ENCODE measurements at regions not wholly inside any gene's neighbourhood (a gene's known extent, or its start where the extent isn't known, plus 50 kb on each side); places are given as distances from the start of the nearest gene placed in this dataset.
A peak's percentile ranks its signal among the peaks of the same experiment; 100 is the strongest.
"Not testable (repeated sequence)": the region's sequence is repeated elsewhere in the genome, so short reads cannot be mapped to it uniquely, and the experiment has no call there.

GRCh38 chr3:197411899-197412298 is 113.5 kb upstream of the DLG1 start:
- not testable (repeated sequence) for H3K4me3 ChIP-seq (ENCODE audit: low read depth, low read length); H3K4me1 ChIP-seq (ENCODE audit: control insufficient read depth, insufficient read depth, low read length); H3K27ac ChIP-seq (ENCODE audit: low read depth, low read length); DNase-seq (ENCODE audit: low read depth in 4 of 6, low spot score in 6 of 6); H3K27me3 ChIP-seq (ENCODE audit: control insufficient read depth, insufficient read depth, low read length); H3K9me3 ChIP-seq (ENCODE audit: control insufficient read depth, insufficient read depth, low read length); H3K36me3 ChIP-seq (ENCODE audit: control insufficient read depth, insufficient read depth, low read length)
- no CpG with 5 or more reads among the region's 2 CpGs for WGBS (ENCODE audit: insufficient coverage)

- WGBS (ENCODE audit: insufficient coverage) = 100% methylated on average over 2 of the region's 11 CpGs
- not testable (repeated sequence) for H3K4me1 ChIP-seq (ENCODE audit: control insufficient read depth, insufficient read depth, low read length); H3K27me3 ChIP-seq (ENCODE audit: control insufficient read depth, insufficient read depth, low read length); H3K36me3 ChIP-seq (ENCODE audit: control insufficient read depth, insufficient read depth, low read length); H3K27ac ChIP-seq (ENCODE audit: low read depth, low read length); H3K9me3 ChIP-seq (ENCODE audit: control insufficient read depth, insufficient read depth, low read length); H3K4me3 ChIP-seq (ENCODE audit: low read depth, low read length); DNase-seq (ENCODE audit: low read depth in 4 of 6, low spot score in 6 of 6)
Measured at GRCh38 chr3:197410170-197410569, 111.8 kb upstream of the DLG1 start.

GRCh38 chr3:197408177-197408957 is 110.0 kb upstream of the DLG1 start:
- Histone ChIP-seq H3K27ac (ENCODE audit: low read depth, low read length) (no peak overlapping the region), H3K36me3 (ENCODE audit: control insufficient read depth, insufficient read depth, low read length) (no peaks in the 10 kb centered on the region), H3K27me3 (ENCODE audit: control insufficient read depth, insufficient read depth, low read length) (no peaks in the 10 kb centered on the region), H3K9me3 (ENCODE audit: control insufficient read depth, insufficient read depth, low read length) (no peaks in the 10 kb centered on the region), H3K4me3 (ENCODE audit: low read depth, low read length) (no peak overlapping the region), H3K4me1 (ENCODE audit: control insufficient read depth, insufficient read depth, low read length) (peaks cover 4% of the 10 kb centered on the region)
- DNase-seq (ENCODE audit: low read depth in 4 of 6, low spot score in 6 of 6) = no peak
- 72% methylated on average over 3 of the region's 9 CpGs for WGBS (ENCODE audit: insufficient coverage)

- peaks cover 4% of the 10 kb centered on the region for H3K4me1 ChIP-seq (ENCODE audit: control insufficient read depth, insufficient read depth, low read length)
- no peaks in the 10 kb centered on the region for H3K36me3 ChIP-seq (ENCODE audit: control insufficient read depth, insufficient read depth, low read length)
- 67% methylated on average over 1 of the region's 3 CpGs for WGBS (ENCODE audit: insufficient coverage)
- no peak overlapping the region for H3K4me3 ChIP-seq (ENCODE audit: low read depth, low read length)
- H3K27me3 ChIP-seq (ENCODE audit: control insufficient read depth, insufficient read depth, low read length) = no peaks in the 10 kb centered on the region
- no peak for DNase-seq (ENCODE audit: low read depth in 4 of 6, low spot score in 6 of 6)
- H3K9me3 ChIP-seq (ENCODE audit: control insufficient read depth, insufficient read depth, low read length) = no peaks in the 10 kb centered on the region
- no peak overlapping the region for H3K27ac ChIP-seq (ENCODE audit: low read depth, low read length)
Measured at GRCh38 chr3:197407526-197407925, 109.1 kb upstream of the DLG1 start.

GRCh38 chr3:197407053-197407452 is 108.6 kb upstream of the DLG1 start:
- Histone ChIP-seq H3K4me1 (ENCODE audit: control insufficient read depth, insufficient read depth, low read length) (peaks cover 4% of the 10 kb centered on the region), H3K27me3 (ENCODE audit: control insufficient read depth, insufficient read depth, low read length) (no peaks in the 10 kb centered on the region), H3K4me3 (ENCODE audit: low read depth, low read length) (no peak overlapping the region), H3K9me3 (ENCODE audit: control insufficient read depth, insufficient read depth, low read length) (no peaks in the 10 kb centered on the region), H3K27ac (ENCODE audit: low read depth, low read length) (no peak overlapping the region), H3K36me3 (ENCODE audit: control insufficient read depth, insufficient read depth, low read length) (no peaks in the 10 kb centered on the region)
- 95% methylated on average over 13 of the region's 15 CpGs for WGBS (ENCODE audit: insufficient coverage)
- DNase-seq (ENCODE audit: low read depth in 4 of 6, low spot score in 6 of 6) = no peak

GRCh38 chr3:197406266-197406665 is 107.9 kb upstream of the DLG1 start:
- Histone ChIP-seq H3K4me3 (ENCODE audit: low read depth, low read length) (no peak overlapping the region), H3K36me3 (ENCODE audit: control insufficient read depth, insufficient read depth, low read length) (no peaks in the 10 kb centered on the region), H3K9me3 (ENCODE audit: control insufficient read depth, insufficient read depth, low read length) (no peaks in the 10 kb centered on the region), H3K27me3 (ENCODE audit: control insufficient read depth, insufficient read depth, low read length) (no peaks in the 10 kb centered on the region), H3K27ac (ENCODE audit: low read depth, low read length) (no peak overlapping the region), H3K4me1 (ENCODE audit: control insufficient read depth, insufficient read depth, low read length) (peaks cover 4% of the 10 kb centered on the region)
- DNase-seq (ENCODE audit: low read depth in 4 of 6, low spot score in 6 of 6) = peak in 2 of 6 donors; percentile 64 to 79
- WGBS (ENCODE audit: insufficient coverage) = 41% methylated on average over 2 of the region's 7 CpGs

- Histone ChIP-seq H3K4me3 (ENCODE audit: low read depth, low read length) (no peak overlapping the region), H3K27me3 (ENCODE audit: control insufficient read depth, insufficient read depth, low read length) (no peaks in the 10 kb centered on the region), H3K36me3 (ENCODE audit: control insufficient read depth, insufficient read depth, low read length) (no peaks in the 10 kb centered on the region), H3K27ac (ENCODE audit: low read depth, low read length) (no peak overlapping the region), H3K9me3 (ENCODE audit: control insufficient read depth, insufficient read depth, low read length) (no peaks in the 10 kb centered on the region), H3K4me1 (ENCODE audit: control insufficient read depth, insufficient read depth, low read length) (peaks cover 4% of the 10 kb centered on the region)
- WGBS (ENCODE audit: insufficient coverage) = 86% methylated on average over 3 of the region's 7 CpGs
- peak in 1 of 6 donors; percentile 49 for DNase-seq (ENCODE audit: low read depth in 4 of 6, low spot score in 6 of 6)
Measured at GRCh38 chr3:197404754-197405153, 106.3 kb upstream of the DLG1 start.

- no peak for DNase-seq (ENCODE audit: low read depth in 4 of 6, low spot score in 6 of 6)
- WGBS (ENCODE audit: insufficient coverage) = 94% methylated on average over 12 of the region's 12 CpGs
- Histone ChIP-seq H3K27ac (ENCODE audit: low read depth, low read length) (no peak overlapping the region), H3K36me3 (ENCODE audit: control insufficient read depth, insufficient read depth, low read length) (no peaks in the 10 kb centered on the region), H3K27me3 (ENCODE audit: control insufficient read depth, insufficient read depth, low read length) (no peaks in the 10 kb centered on the region), H3K9me3 (ENCODE audit: control insufficient read depth, insufficient read depth, low read length) (no peaks in the 10 kb centered on the region), H3K4me3 (ENCODE audit: low read depth, low read length) (no peak overlapping the region), H3K4me1 (ENCODE audit: control insufficient read depth, insufficient read depth, low read length) (peaks cover 4% of the 10 kb centered on the region)
Measured at GRCh38 chr3:197404030-197404429, 105.6 kb upstream of the DLG1 start.

GRCh38 chr3:197402401-197402800 is 104.0 kb upstream of the DLG1 start:
- H3K4me3 ChIP-seq (ENCODE audit: low read depth, low read length); DNase-seq (ENCODE audit: low read depth in 4 of 6, low spot score in 6 of 6); H3K36me3 ChIP-seq (ENCODE audit: control insufficient read depth, insufficient read depth, low read length); H3K27me3 ChIP-seq (ENCODE audit: control insufficient read depth, insufficient read depth, low read length); H3K27ac ChIP-seq (ENCODE audit: low read depth, low read length); H3K4me1 ChIP-seq (ENCODE audit: control insufficient read depth, insufficient read depth, low read length); H3K9me3 ChIP-seq (ENCODE audit: control insufficient read depth, insufficient read depth, low read length): not testable (repeated sequence)
- 96% methylated on average over 5 of the region's 9 CpGs for WGBS (ENCODE audit: insufficient coverage)

GRCh38 chr3:197399486-197399885 is 101.1 kb upstream of the DLG1 start:
- Histone ChIP-seq H3K9me3 (ENCODE audit: control insufficient read depth, insufficient read depth, low read length) (no peaks in the 10 kb centered on the region), H3K27me3 (ENCODE audit: control insufficient read depth, insufficient read depth, low read length) (no peaks in the 10 kb centered on the region), H3K4me3 (ENCODE audit: low read depth, low read length) (no peak overlapping the region), H3K27ac (ENCODE audit: low read depth, low read length) (no peak overlapping the region), H3K36me3 (ENCODE audit: control insufficient read depth, insufficient read depth, low read length) (no peaks in the 10 kb centered on the region), H3K4me1 (ENCODE audit: control insufficient read depth, insufficient read depth, low read length) (peaks cover 15% of the 10 kb centered on the region)
- no peak for DNase-seq (ENCODE audit: low read depth in 4 of 6, low spot score in 6 of 6)
- 30% methylated on average over 3 of the region's 4 CpGs for WGBS (ENCODE audit: insufficient coverage)
